GM12892 (cell line): ENCODE measurements at regions not wholly inside any gene's neighbourhood (a gene's known extent, or its start where the extent isn't known, plus 50 kb on each side); places are given as distances from the start of the nearest gene placed in this dataset.

Source experiments
- POLR2A ChIP-seq: IDR thresholded peaks from 2 replicates; pipeline ENCODE4 v1.6.1; 2011; ENCODE audit warnings: low read depth, low read length, control low read depth
- POLR2AphosphoS5 ChIP-seq: IDR thresholded peaks from 2 replicates; pipeline ENCODE4 v1.6.1; 2011; ENCODE audit warnings: low read depth, low read length, control low read depth

DNA sequence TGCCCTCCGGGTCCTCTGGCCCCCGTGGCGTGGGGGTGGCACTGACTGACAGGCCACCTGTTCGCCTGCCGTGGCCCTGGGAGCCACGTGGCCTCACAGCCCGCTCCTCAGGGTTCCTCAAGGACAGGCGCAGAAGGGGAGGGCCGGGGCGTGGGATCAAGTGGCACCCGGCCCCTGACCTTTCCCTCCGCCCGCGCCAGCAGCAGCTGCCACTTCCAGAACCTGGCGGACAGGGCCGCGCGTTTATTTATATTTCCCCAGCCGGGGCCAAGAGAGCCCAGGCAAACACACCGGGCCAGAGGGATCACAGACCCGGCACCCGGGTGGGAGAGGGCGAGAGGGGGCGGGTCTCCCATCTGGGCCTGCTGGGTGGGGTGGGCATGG, 92.6 kb downstream of the RFLNA start:
- TF ChIP-seq POLR2A (no peak), POLR2AphosphoS5 (no peak)
